Panc1 (cell line): ENCODE measurements at regions not wholly inside any gene's neighbourhood (a gene's known extent, or its start where the extent isn't known, plus 50 kb on each side); places are given as distances from the start of the nearest gene placed in this dataset.

Experiments
- POLR2AphosphoS5 ChIP-seq: IDR thresholded peaks from 2 replicates; pipeline ENCODE4 v1.6.1; 2012; ENCODE audit warnings: mild to moderate bottlenecking, low read depth, low read length, moderate library complexity
- REST ChIP-seq, 2 experiments: IDR thresholded peaks; 2 replicates each; pipeline ENCODE4 v1.6.1; 2011 to 2012; ENCODE audit warnings: low read depth in 2 of 2, control low read depth in 1 of 2, low read length in 1 of 2, mild to moderate bottlenecking in 1 of 2, moderate library complexity in 1 of 2; ENCODE audit not compliant: insufficient read depth in 1 of 2
- TCF7L2 ChIP-seq: IDR thresholded peaks from 2 replicates; pipeline ENCODE4 v1.6.1; 2011; ENCODE audit warnings: mild to moderate bottlenecking, low read depth, low read length, inconsistent platforms
- TF ChIP-seq, protein P1 (sequence below): fragments of 450-650 bp; IDR thresholded peaks from 2 replicates; pipeline ENCODE4 v1.5.1; 2017; ENCODE audit warnings: mild to moderate bottlenecking

GRCh38 chr2:129554373-129554772 is 425.1 kb upstream of the RAB6C start:
- TF ChIP-seq, protein P1, sequence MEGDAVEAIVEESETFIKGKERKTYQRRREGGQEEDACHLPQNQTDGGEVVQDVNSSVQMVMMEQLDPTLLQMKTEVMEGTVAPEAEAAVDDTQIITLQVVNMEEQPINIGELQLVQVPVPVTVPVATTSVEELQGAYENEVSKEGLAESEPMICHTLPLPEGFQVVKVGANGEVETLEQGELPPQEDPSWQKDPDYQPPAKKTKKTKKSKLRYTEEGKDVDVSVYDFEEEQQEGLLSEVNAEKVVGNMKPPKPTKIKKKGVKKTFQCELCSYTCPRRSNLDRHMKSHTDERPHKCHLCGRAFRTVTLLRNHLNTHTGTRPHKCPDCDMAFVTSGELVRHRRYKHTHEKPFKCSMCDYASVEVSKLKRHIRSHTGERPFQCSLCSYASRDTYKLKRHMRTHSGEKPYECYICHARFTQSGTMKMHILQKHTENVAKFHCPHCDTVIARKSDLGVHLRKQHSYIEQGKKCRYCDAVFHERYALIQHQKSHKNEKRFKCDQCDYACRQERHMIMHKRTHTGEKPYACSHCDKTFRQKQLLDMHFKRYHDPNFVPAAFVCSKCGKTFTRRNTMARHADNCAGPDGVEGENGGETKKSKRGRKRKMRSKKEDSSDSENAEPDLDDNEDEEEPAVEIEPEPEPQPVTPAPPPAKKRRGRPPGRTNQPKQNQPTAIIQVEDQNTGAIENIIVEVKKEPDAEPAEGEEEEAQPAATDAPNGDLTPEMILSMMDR = no peak
- TF ChIP-seq REST (IDR thresholded peaks at IDR 0.05; ENCODE audit: insufficient read depth in 1 of 2, low read depth in 2 of 2, low read length in 1 of 2) (no peak), POLR2AphosphoS5 (no peak), TCF7L2 (no peak)
